Activated CD8-positive, alpha-beta T cell treated with anti-CD3 and anti-CD28 coated beads, Interleukin-2, amount 10 ng/mL, durations not matched to agents 7 days and 5 days (primary cell): ENCODE measurements at regions not wholly inside any gene's neighbourhood (a gene's known extent, or its start where the extent isn't known, plus 50 kb on each side); places are given as distances from the start of the nearest gene placed in this dataset.
"Not testable (repeated sequence)": the region's sequence is repeated elsewhere in the genome, so short reads cannot be mapped to it uniquely, and the experiment has no call there.

Source experiments
- ATAC-seq: fragments of 150-1000 bp; cut with Tn5 transposase; one replicate; pipeline ENCODE4 v1.10.0; 2021; ENCODE audit warnings: moderate library complexity
- CTCF ChIA-PET: fragments of 350-600 bp; sonication (Branson Sonifier 250); formaldehyde crosslinking; loops from one replicate; lab custom pipeline; 2021; ENCODE audit warnings: antibody characterized with exemption; lab: Charles Lee
- POLR2A ChIA-PET: fragments of 350-600 bp; sonication (Branson Sonifier 250); formaldehyde crosslinking; loops from one replicate; lab custom pipeline; 2021; ENCODE audit warnings: antibody characterized with exemption; lab: Charles Lee
- DNase-seq: peaks from one replicate; pipeline ENCODE4 v3.0.0-alpha.2; 2020
- H3K27ac Mint-ChIP-seq: one replicate; pipeline ENCODE4 v1.8.0; 2021; ENCODE audit warnings: mild to moderate bottlenecking, mixed read lengths
- H3K27me3 Mint-ChIP-seq: one replicate; pipeline ENCODE4 v1.8.0; 2021; ENCODE audit warnings: low read depth, mixed read lengths
- H3K36me3 Mint-ChIP-seq: one replicate; pipeline ENCODE4 v1.8.0; 2021; ENCODE audit warnings: low read depth, mixed read lengths
- H3K4me1 Mint-ChIP-seq: one replicate; pipeline ENCODE4 v1.8.0; 2021; ENCODE audit warnings: low read depth, mixed read lengths
- H3K4me3 Mint-ChIP-seq: one replicate; pipeline ENCODE4 v1.8.0; 2021; ENCODE audit warnings: mild to moderate bottlenecking, mixed read lengths
- H3K9me3 Mint-ChIP-seq: one replicate; pipeline ENCODE4 v1.8.0; 2022; ENCODE audit warnings: mixed read lengths; ENCODE audit not compliant: insufficient read depth

DNA sequence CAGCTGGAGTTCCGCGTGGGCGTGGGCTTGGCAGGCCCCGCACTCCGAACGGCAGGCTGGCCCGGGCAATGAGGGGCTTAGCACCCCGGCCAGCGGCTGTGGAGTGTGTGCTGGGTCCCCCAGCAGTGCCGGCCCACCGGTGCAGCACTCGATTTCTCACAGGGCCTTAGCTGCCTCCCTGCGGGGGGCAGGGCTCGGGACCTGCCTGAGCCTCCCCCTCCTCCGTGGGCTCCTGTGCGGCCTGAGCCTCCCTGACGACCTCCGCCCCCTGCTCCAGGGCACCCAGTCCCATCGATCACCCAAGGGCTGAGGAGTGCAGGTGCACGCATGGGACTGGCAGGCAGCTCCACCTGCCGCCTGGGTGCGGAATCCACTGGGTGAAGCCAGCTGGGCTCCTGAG, 191.8 kb downstream of the CYLC2 start:
- DNase-seq (no peak), ATAC-seq (no peak)
- ChIA-PET POLR2A (no interaction called here), CTCF (no interaction called here)
- H3K9me3 Mint-ChIP-seq = peaks cover 11% of the 10 kb centered on the region
- H3K4me1 Mint-ChIP-seq = no peaks in the 10 kb centered on the region
- H3K27ac Mint-ChIP-seq = no peak overlapping the region
- H3K27me3 Mint-ChIP-seq = no peaks in the 10 kb centered on the region
- H3K36me3 Mint-ChIP-seq = no peaks in the 10 kb centered on the region
- H3K4me3 Mint-ChIP-seq = no peak overlapping the region

DNA sequence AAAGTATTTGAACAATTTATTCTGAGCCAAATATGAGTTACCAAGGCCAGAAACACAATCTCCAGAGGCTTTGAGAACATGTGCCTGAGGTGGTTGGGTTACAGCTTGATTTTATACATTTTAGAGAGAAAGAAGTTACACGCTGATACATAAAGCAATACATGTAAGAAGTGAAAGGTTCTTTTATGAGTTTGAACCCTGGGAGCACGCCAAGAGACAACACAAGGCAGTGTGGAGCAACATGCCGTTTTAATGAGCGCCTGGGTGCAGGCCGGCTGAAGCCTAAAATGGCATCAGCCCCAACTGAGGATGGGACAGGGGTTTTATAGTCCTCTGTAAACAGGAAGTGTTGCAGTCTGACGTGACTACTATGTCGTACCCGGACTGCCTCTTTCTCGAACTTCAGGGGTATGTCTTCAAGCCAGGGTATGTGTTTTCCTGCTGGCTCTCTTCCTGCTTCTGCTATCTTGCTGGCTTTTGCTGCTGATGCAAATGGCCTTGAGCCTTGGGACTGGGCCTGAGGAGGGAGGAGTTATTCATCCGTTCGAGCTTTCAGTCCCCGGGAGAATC, 193.7 kb downstream of the CYLC2 start:
- ChIA-PET POLR2A (no interaction called here), CTCF (no interaction called here)
- no peaks in the 10 kb centered on the region for H3K27me3 Mint-ChIP-seq
- H3K36me3 Mint-ChIP-seq = no peaks in the 10 kb centered on the region
- peaks cover 12% of the 10 kb centered on the region for H3K9me3 Mint-ChIP-seq
- ATAC-seq (no peak), DNase-seq (no peak)
- H3K27ac Mint-ChIP-seq = no peak overlapping the region
- no peak overlapping the region for H3K4me3 Mint-ChIP-seq
- H3K4me1 Mint-ChIP-seq = no peaks in the 10 kb centered on the region

DNA sequence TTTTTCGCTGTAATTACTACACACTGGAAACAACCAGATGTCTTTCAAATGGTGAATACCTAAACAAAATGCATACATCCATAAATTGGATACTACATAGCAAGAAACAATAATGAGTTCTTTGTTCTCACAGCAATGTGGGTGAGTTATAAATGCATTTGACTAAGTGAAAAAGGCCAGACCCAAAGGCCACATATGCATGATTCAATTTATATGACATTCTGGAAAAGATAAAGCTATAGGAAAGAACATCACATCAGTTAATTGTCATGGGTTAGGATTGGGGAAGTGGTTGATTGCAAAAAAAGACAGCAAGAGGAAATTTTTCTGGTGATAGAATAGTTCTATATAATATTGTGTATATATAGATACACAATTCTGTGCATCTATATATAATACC, 198.9 kb downstream of the CYLC2 start:
- Mint-ChIP-seq H3K9me3 (peaks cover 5% of the 10 kb centered on the region), H3K4me3 (no peak overlapping the region), H3K27me3 (no peaks in the 10 kb centered on the region), H3K36me3 (no peaks in the 10 kb centered on the region), H3K27ac (no peak overlapping the region), H3K4me1 (no peaks in the 10 kb centered on the region)
- ChIA-PET POLR2A (no interaction called here), CTCF (no interaction called here)
- ATAC-seq = no peak
- no peak for DNase-seq

DNA sequence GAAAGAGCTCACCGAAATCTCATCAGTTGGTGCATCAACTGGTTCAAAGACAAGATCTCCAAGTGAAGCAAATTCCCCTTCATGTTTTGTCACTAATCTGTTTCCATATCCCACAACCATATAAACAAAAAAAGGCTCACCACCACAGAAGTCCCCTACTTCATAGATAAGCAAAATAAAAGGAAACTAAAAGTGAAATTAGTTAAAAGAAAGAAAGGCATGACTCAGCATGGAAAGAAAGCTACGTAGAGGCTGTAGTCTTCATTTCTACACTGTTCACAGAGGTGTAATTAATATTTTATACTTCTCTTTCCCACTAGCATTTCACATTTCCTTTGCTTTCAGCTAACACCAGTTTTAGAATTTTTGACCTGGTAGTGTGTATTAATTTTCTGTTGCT, 208.0 kb downstream of the CYLC2 start:
- H3K4me3 Mint-ChIP-seq = no peak overlapping the region
- no peaks in the 10 kb centered on the region for H3K4me1 Mint-ChIP-seq
- no peaks in the 10 kb centered on the region for H3K27me3 Mint-ChIP-seq
- no peak for ATAC-seq
- H3K27ac Mint-ChIP-seq = no peak overlapping the region
- ChIA-PET POLR2A (no interaction called here), CTCF (no interaction called here)
- no peak for DNase-seq
- no peaks in the 10 kb centered on the region for H3K36me3 Mint-ChIP-seq
- H3K9me3 Mint-ChIP-seq = peaks cover 4% of the 10 kb centered on the region

DNA sequence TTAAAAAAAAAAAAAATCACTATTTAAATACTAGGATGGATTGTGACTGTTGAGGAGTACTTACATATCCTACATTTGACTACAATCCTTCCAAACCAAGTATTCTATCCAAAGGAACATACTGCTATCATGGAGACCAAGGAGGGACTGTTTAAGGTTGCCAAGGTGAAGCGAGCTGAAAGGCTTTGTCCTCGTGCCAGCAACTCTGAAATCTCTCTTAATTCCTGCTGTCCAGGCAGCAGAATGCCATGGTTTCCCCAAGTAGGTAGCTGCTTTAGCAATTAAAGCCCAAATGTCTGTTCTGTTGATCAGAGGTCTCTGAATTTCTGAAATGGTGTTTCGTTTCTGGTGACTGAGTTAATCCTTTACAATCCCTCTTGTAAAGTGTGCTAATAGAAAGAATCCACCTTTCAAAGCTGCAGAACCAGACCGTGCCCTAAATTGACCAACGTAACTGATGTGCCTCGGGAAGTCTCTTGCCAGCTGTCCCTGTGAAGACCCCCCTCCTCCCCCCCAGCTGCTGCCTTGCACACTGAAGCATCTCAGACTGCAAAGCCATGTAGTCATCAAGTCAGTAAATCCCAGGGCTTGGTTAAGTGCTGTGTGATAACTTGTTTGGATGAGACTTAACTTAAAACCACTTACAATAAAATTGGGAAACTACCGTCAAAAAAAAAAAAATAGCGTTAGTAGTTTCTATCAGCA, 210.9 kb downstream of the CYLC2 start:
- H3K36me3 Mint-ChIP-seq, H3K27me3 Mint-ChIP-seq, POLR2A ChIA-PET, DNase-seq, ATAC-seq, H3K27ac Mint-ChIP-seq, CTCF ChIA-PET, H3K4me3 Mint-ChIP-seq, H3K4me1 Mint-ChIP-seq: not testable (repeated sequence)
- H3K9me3 Mint-ChIP-seq = peaks cover 11% of the 10 kb centered on the region

DNA sequence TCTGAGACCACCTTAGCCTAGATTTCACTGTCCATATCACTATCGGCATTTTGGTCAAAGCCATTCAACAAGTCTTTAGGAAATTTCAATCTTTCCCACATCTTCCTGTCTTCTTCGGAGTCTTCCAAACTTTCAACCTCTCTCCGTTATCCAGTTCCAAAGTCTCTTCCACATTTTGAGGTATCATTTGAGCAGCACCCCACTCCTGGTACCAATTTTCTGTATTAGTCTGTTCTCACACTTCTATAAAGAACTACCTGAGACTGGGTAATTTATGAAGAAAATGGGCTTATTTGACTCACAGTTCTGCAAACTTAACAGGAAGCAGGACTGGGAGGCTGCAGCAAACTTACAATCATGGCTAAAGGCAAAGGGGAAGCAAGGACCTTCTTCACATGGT, 215.5 kb downstream of the CYLC2 start:
- Mint-ChIP-seq H3K27me3 (no peaks in the 10 kb centered on the region), H3K36me3 (no peaks in the 10 kb centered on the region), H3K27ac (no peak overlapping the region), H3K9me3 (peaks cover 11% of the 10 kb centered on the region), H3K4me3 (no peak overlapping the region), H3K4me1 (no peaks in the 10 kb centered on the region)
- ChIA-PET CTCF (no interaction called here), POLR2A (no interaction called here)
- ATAC-seq = no peak
- no peak for DNase-seq

DNA sequence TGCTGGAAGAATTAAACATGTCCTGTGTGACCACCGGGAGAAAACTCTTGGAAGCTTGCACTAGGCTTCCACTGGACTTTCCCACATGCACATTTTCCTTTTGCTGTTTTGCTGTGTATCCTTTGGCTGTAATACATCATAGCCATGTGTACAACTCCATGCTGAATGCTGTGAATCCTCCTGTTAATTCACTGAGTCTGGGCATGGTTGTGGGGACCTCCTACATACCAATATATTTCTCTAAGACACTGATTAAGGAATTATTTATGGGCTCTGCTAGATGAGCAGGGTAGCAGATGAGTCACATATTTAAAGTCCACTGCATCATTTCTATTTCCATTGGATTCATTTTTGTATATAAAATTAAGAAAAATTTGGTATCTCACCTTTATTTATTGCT, 220.1 kb downstream of the CYLC2 start:
- no peak for ATAC-seq
- Mint-ChIP-seq H3K4me3 (no peak overlapping the region), H3K4me1 (no peaks in the 10 kb centered on the region), H3K27me3 (no peaks in the 10 kb centered on the region), H3K27ac (no peak overlapping the region), H3K36me3 (no peaks in the 10 kb centered on the region), H3K9me3 (peaks cover 7% of the 10 kb centered on the region)
- ChIA-PET CTCF (no interaction called here), POLR2A (no interaction called here)
- DNase-seq = no peak

DNA sequence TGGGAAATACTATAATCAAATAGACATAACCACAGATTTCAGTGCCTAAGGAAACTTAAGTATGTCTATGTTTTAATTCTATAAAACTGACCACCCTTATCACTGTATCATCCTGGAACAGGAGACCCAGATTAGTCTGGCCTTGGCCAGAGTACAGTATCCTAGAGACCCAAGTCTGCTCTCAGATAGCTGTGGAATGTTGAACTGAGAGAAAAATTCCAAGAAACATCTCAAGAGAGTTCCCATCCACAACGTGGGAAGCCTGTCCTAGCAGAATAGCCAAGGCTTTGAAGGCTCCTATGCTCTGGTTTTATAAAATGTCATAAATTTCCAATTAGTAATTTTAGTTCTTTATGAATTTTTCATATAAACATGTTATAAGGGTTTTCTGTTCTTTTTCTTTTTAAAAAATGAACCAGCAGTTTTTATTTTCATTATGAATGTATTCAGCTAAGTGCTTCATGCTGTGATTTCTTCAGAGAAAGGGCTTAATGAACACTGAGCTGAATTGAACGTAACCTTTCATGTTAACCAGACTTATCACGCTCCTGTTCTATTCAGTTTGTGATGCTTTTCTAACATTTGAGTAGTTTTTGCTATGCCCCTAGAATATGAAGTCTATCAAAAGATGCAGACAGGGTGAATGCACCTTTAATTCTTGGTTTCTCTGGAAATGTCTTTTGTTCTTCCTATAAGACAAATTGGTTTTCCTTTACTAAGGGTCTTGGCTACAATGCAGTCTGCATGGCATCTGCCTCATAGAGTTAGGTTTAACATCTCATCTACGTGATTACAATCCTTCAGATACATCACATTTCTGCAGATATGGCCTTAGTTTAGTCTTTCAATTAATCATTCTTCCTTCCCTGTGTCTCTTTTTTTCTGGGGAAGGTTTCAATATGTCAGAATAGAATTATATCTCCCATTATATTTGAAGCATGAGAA, 230.8 kb downstream of the CYLC2 start:
- DNase-seq = no peak
- CTCF ChIA-PET = no interaction called here
- POLR2A ChIA-PET = no interaction called here
- H3K27me3 Mint-ChIP-seq = no peaks in the 10 kb centered on the region
- ATAC-seq = no peak
- no peaks in the 10 kb centered on the region for H3K4me1 Mint-ChIP-seq
- no peak overlapping the region for H3K4me3 Mint-ChIP-seq
- H3K36me3 Mint-ChIP-seq = no peaks in the 10 kb centered on the region
- H3K27ac Mint-ChIP-seq = no peak overlapping the region
- H3K9me3 Mint-ChIP-seq = peaks cover 3% of the 10 kb centered on the region

DNA sequence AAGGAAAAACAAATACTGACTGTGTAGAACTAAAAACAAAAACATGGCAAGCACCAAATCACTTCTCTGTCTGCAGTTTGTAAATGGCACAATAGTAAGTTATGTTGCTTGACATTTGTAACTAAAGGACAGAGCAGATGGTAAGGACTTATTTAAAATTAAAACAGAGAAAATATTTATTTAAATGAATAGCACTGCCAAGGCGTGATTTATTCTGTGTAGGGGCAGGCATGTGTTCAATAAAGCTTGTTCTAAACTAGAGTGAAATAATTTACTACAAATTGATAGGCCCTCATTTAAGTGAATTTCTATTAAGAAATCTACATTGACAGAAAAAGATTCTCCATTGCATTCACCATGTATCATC, 231.5 kb downstream of the CYLC2 start:
- DNase-seq (no peak), ATAC-seq (no peak)
- Mint-ChIP-seq H3K27me3 (no peaks in the 10 kb centered on the region), H3K9me3 (peaks cover 3% of the 10 kb centered on the region), H3K27ac (no peak overlapping the region), H3K36me3 (no peaks in the 10 kb centered on the region), H3K4me3 (no peak overlapping the region), H3K4me1 (no peaks in the 10 kb centered on the region)
- ChIA-PET CTCF (no interaction called here), POLR2A (no interaction called here)

DNA sequence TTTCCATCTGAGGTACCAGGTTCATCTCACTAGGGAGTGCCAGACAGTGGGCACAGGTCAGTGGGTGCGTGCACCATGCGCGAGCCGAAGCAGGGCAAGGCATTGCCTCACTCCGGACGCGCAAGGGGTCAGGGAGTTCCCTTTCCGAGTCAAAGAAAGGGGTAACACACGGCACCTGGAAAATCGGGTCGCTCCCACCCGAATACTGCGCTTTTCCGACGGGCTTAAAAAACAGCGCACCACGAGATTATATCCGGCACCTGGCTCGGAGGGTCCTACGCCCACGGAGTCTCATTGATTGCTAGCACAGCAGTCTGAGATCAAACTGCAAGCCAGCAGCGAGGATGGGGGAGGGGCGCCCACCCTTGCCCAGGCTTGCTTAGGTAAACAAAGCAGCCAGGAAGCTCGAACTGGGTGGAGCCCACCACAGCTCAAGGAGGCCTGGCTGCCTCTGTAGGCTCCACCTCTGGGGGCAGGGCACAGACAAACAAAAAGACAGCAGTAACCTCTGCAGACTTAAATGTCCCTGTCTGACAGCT, 242.5 kb downstream of the CYLC2 start:
- H3K4me3 Mint-ChIP-seq, POLR2A ChIA-PET, H3K27me3 Mint-ChIP-seq, CTCF ChIA-PET, H3K27ac Mint-ChIP-seq, H3K36me3 Mint-ChIP-seq, DNase-seq, H3K9me3 Mint-ChIP-seq, H3K4me1 Mint-ChIP-seq, ATAC-seq: not testable (repeated sequence)

DNA sequence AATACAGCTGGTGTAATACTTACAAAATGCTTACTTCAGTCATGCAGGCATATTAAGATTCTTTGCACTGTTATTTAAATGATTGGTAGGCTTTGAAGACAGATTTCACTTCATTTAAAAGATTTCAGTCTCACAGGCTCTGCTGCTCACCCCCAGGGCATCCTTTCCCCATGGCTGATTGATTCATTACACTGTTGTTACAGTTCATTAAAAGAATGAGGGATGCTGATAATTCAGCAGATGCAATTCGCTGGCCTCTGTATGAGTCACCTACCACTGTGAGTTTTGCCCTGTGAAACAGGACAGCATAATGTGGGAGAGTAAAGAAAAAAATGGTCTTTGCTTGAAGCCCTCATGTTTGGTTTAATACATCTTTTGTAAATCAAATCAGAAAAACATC, 246.9 kb downstream of the CYLC2 start:
- ATAC-seq (no peak), DNase-seq (no peak)
- peaks cover 14% of the 10 kb centered on the region for H3K9me3 Mint-ChIP-seq
- no peak overlapping the region for H3K4me3 Mint-ChIP-seq
- CTCF ChIA-PET = no interaction called here
- H3K36me3 Mint-ChIP-seq = no peaks in the 10 kb centered on the region
- no peak overlapping the region for H3K27ac Mint-ChIP-seq
- no peaks in the 10 kb centered on the region for H3K27me3 Mint-ChIP-seq
- POLR2A ChIA-PET = no interaction called here
- no peaks in the 10 kb centered on the region for H3K4me1 Mint-ChIP-seq

DNA sequence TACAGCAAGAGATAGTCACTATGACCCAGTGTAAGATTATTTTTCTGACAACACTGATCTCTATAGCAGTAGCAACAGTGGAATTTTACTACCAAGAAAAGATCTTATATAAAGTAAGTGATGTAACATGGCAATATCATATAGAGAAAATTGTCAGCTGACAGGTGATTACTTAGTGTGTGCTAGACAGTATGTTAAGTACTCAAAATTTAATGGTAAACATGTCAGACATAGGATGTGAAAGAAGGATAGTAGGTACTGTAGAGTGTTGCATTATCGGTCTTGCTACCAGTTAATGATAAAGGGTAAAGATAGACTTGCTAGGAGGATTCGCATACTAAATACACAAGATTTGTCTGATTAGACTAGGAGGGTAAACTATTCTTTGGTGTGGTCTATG, 247.4 kb downstream of the CYLC2 start:
- ChIA-PET POLR2A (no interaction called here), CTCF (no interaction called here)
- H3K27ac Mint-ChIP-seq = no peak overlapping the region
- DNase-seq = no peak
- no peaks in the 10 kb centered on the region for H3K36me3 Mint-ChIP-seq
- peaks cover 14% of the 10 kb centered on the region for H3K9me3 Mint-ChIP-seq
- ATAC-seq = no peak
- H3K27me3 Mint-ChIP-seq = no peaks in the 10 kb centered on the region
- no peaks in the 10 kb centered on the region for H3K4me1 Mint-ChIP-seq
- no peak overlapping the region for H3K4me3 Mint-ChIP-seq
